PC-3 (cell line): ENCODE measurements at regions not wholly inside any gene's neighbourhood (a gene's known extent, or its start where the extent isn't known, plus 50 kb on each side); places are given as distances from the start of the nearest gene placed in this dataset.

Source experiments
- CTCF ChIP-seq: fragments of 300-600 bp; sonication (generic); conservative IDR thresholded peaks from 2 replicates; pipeline ENCODE4 v1.5.1; 2017; ENCODE audit warnings: antibody characterized with exemption, low read depth, mild to moderate bottlenecking, low read length
- EZH2 ChIP-seq: fragments of 300-600 bp; sonication (generic); IDR thresholded peaks from one replicate; pipeline ENCODE4 v1.6.1; 2017; ENCODE audit warnings: antibody characterized with exemption, mild to moderate bottlenecking, low read length; ENCODE audit not compliant: unreplicated experiment
- EZH2phosphoT487 ChIP-seq: fragments of 300-600 bp; sonication (generic); IDR thresholded peaks from 2 replicates; pipeline ENCODE4 v1.6.1; 2018; ENCODE audit warnings: mild to moderate bottlenecking, antibody characterized with exemption, low read length, borderline replicate concordance

- TF ChIP-seq CTCF: no peak
- TF ChIP-seq EZH2phosphoT487: no peak
- no peak for TF ChIP-seq EZH2
Measured at GRCh38 chr13:99450416-99450815, 50.9 kb upstream of the TM9SF2 start.
